Neuronal stem cell (in vitro differentiated cells): ENCODE measurements at regions not wholly inside any gene's neighbourhood (a gene's known extent, or its start where the extent isn't known, plus 50 kb on each side); places are given as distances from the start of the nearest gene placed in this dataset.
"Not testable (repeated sequence)": the region's sequence is repeated elsewhere in the genome, so short reads cannot be mapped to it uniquely, and the experiment has no call there.

Experiments used
- DNase-seq: peaks from one replicate; pipeline ENCODE4 v3.0.0-alpha.2; 2013; ENCODE audit warnings: low spot score
- H2AFZ ChIP-seq: one replicate; pipeline ENCODE4 v1.6.1; 2013; ENCODE audit warnings: mild to moderate bottlenecking, low read length, inconsistent platforms
- H2AK5ac ChIP-seq: 2 replicates; pipeline ENCODE4 v1.6.1; 2013; ENCODE audit warnings: low read depth, mild to moderate bottlenecking, inconsistent platforms, low read length, moderate library complexity, mixed read lengths
- H2BK120ac ChIP-seq: 2 replicates; pipeline ENCODE4 v1.6.1; 2013; ENCODE audit warnings: low read depth, mild to moderate bottlenecking, inconsistent platforms, low read length, moderate library complexity, mixed read lengths
- H2BK12ac ChIP-seq: one replicate; pipeline ENCODE4 v1.6.1; 2013; ENCODE audit warnings: low read length, inconsistent platforms
- H2BK15ac ChIP-seq: 2 replicates; pipeline ENCODE4 v1.6.1; 2013; ENCODE audit warnings: mild to moderate bottlenecking, low read length, inconsistent platforms, mixed read lengths
- H2BK5ac ChIP-seq: one replicate; pipeline ENCODE4 v1.6.1; 2013; ENCODE audit warnings: inconsistent platforms, mild to moderate bottlenecking, low read length, moderate library complexity
- H3K14ac ChIP-seq: one replicate; pipeline ENCODE4 v1.6.1; 2013; ENCODE audit warnings: low read length, inconsistent platforms
- H3K18ac ChIP-seq: 2 replicates; pipeline ENCODE4 v1.6.1; 2013; ENCODE audit warnings: low read length, inconsistent platforms
- H3K23ac ChIP-seq: 2 replicates; pipeline ENCODE4 v1.6.1; 2013; ENCODE audit warnings: low read depth, mild to moderate bottlenecking, mixed read lengths, low read length, inconsistent platforms; ENCODE audit not compliant: poor library complexity
- H3K27ac ChIP-seq: replicated peaks from 3 replicates; pipeline ENCODE4 v1.5.1; 2013; ENCODE audit warnings: low read length, inconsistent platforms
- H3K27me3 ChIP-seq, 3 experiments: 2 replicates each; pipeline ENCODE4 v1.6.1; 2013; ENCODE audit warnings: low read length in 3 of 3, mild to moderate bottlenecking in 2 of 3, inconsistent platforms in 1 of 3, low read depth in 1 of 3, mixed read lengths in 1 of 3, moderate library complexity in 1 of 3; ENCODE audit not compliant: control insufficient read depth in 3 of 3, insufficient read depth in 3 of 3
- H3K36me3 ChIP-seq, 2 donors: replicated peaks in 1 of 2; 2 replicates each; pipeline ENCODE4 v1.6.1; 2013; ENCODE audit warnings: low read length in 2 of 2; ENCODE audit not compliant: control insufficient read depth in 2 of 2, insufficient read depth in 2 of 2
- H3K4ac ChIP-seq: 2 replicates; pipeline ENCODE4 v1.6.1; 2013; ENCODE audit warnings: inconsistent platforms, mild to moderate bottlenecking, low read length, moderate library complexity
- H3K4me1 ChIP-seq, 2 donors: 1 replicate in 1 of 2; 2 replicates in 1 of 2; pipeline ENCODE4 v1.6.1; 2013; ENCODE audit warnings: low read length in 2 of 2, low read depth in 1 of 2; ENCODE audit not compliant: control insufficient read depth in 2 of 2, insufficient read depth in 1 of 2
- H3K4me2 ChIP-seq: one replicate; pipeline ENCODE4 v1.6.1; 2013; ENCODE audit warnings: mild to moderate bottlenecking, low read length, inconsistent platforms; ENCODE audit not compliant: insufficient read depth, poor library complexity, severe bottlenecking
- H3K4me3 ChIP-seq, 2 donors: 2 replicates each; pipeline ENCODE4 v1.5.1; 2013; ENCODE audit warnings: low read length in 2 of 2, mild to moderate bottlenecking in 2 of 2, inconsistent platforms in 1 of 2, moderate library complexity in 1 of 2
- H3K79me1 ChIP-seq: one replicate; pipeline ENCODE4 v1.6.1; 2013; ENCODE audit warnings: low read depth, mild to moderate bottlenecking, inconsistent platforms, low read length, moderate library complexity
- H3K9ac ChIP-seq: one replicate; pipeline ENCODE4 v1.6.1; 2013; ENCODE audit warnings: mild to moderate bottlenecking, low read depth, low read length, inconsistent platforms; ENCODE audit not compliant: poor library complexity
- H3K9me3 ChIP-seq, 2 donors: replicated peaks in 1 of 2; 2 replicates each; pipeline versions ENCODE3 to v1.6.1; 2013; ENCODE audit warnings: low read length in 2 of 2, mild to moderate bottlenecking in 2 of 2, inconsistent platforms in 1 of 2, low read depth in 1 of 2, mixed read lengths in 1 of 2, moderate library complexity in 1 of 2; ENCODE audit not compliant: control insufficient read depth in 2 of 2, insufficient read depth in 1 of 2
- H4K8ac ChIP-seq: one replicate; pipeline ENCODE4 v1.6.1; 2013; ENCODE audit warnings: low read depth, mild to moderate bottlenecking, inconsistent platforms, low read length, moderate library complexity
- H4K91ac ChIP-seq: one replicate; pipeline ENCODE4 v1.6.1; 2013; ENCODE audit warnings: low read length, low read depth, mild to moderate bottlenecking, inconsistent platforms; ENCODE audit not compliant: poor library complexity
- WGBS, 2 donors: extraction: QIAGEN DNeasy Blood & Tissue Kit; methylation state at CpG; one replicate each; pipeline ENCODE4 v1.1.7; 2013; ENCODE audit warnings: missing lambda C conversion rate in 2 of 2, mixed read lengths in 1 of 2; ENCODE audit not compliant: insufficient read length in 2 of 2, insufficient replicate concordance in 1 of 2; ENCODE audit errors: extremely low coverage in 2 of 2; 5-methylcytosine and 5-hydroxymethylcytosine counted together

- no peak overlapping the region for H3K9ac ChIP-seq
- no peak overlapping the region for H2BK120ac ChIP-seq
- H3K4me2 ChIP-seq: no peak overlapping the region
- H3K27ac ChIP-seq: no peak overlapping the region
- H4K8ac ChIP-seq: no peak overlapping the region
- no peak overlapping the region for H3K14ac ChIP-seq
- H2BK15ac ChIP-seq: no peak overlapping the region
- no peak overlapping the region for H2AFZ ChIP-seq
- no peaks in the 10 kb centered on the region for H3K79me1 ChIP-seq
- no peak overlapping the region for H4K91ac ChIP-seq
- no peak overlapping the region for H2BK12ac ChIP-seq
- no peak overlapping the region for H2BK5ac ChIP-seq
- H3K4me3 ChIP-seq: no peak overlapping the region
- H3K23ac ChIP-seq: no peak overlapping the region
- no peak overlapping the region for H2AK5ac ChIP-seq
- DNase-seq: no peak
- peaks cover 0 to 9% (median 0%) of the 10 kb centered on the region in 3 experiments for H3K27me3 ChIP-seq
- no peaks in the 10 kb centered on the region for H3K36me3 ChIP-seq
- no peaks in the 10 kb centered on the region for H3K9me3 ChIP-seq
- no peak overlapping the region for H3K18ac ChIP-seq
- peaks cover 0 to 5% of the 10 kb centered on the region in 2 donors for H3K4me1 ChIP-seq
- no peak overlapping the region for H3K4ac ChIP-seq
These were observed 98.2 kb upstream of the PRSS3 start for GRCh38 chr9:33697171-33697570.

GRCh38 chr9:33698267-33698666, 97.1 kb upstream of the PRSS3 start:
- Histone ChIP-seq H2AK5ac (no peak overlapping the region), H3K4ac (no peak overlapping the region), H2AFZ (no peak overlapping the region), H3K4me3 (no peak overlapping the region), H3K23ac (no peak overlapping the region), H3K27me3 (no peaks in the 10 kb centered on the region), H3K9ac (no peak overlapping the region), H3K27ac (no peak overlapping the region), H3K9me3 (no peaks in the 10 kb centered on the region), H2BK5ac (no peak overlapping the region), H2BK12ac (no peak overlapping the region), H4K91ac (no peak overlapping the region), H3K36me3 (no peaks in the 10 kb centered on the region), H3K14ac (no peak overlapping the region), H3K18ac (no peak overlapping the region), H2BK15ac (no peak overlapping the region), H2BK120ac (no peak overlapping the region), H3K4me2 (no peak overlapping the region), H4K8ac (no peak overlapping the region), H3K79me1 (no peaks in the 10 kb centered on the region), H3K4me1 (peaks cover 0 to 5% of the 10 kb centered on the region in 2 donors)
- DNase-seq: no peak
- no CpG with 5 or more reads among the region's 1 CpG for WGBS, 2 donors

DNA sequence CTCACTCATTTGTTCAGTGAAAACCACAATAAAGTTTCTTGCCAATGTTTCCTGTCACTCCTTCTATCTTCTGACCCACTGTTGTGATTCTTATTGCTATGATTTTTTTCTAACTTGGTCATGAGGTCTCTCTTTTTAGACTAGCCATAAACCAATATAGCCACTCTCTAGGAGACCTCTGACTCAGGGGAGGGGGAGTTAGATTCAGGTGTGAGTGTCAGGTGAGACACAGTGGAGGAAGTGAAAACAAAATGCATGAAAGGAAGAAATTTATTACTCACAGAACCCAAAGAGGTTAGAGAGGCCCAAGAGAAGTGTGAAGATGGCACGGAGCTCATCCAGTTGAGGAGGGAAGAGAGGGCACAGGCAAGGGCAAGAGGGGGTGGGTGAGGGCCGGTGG, 94.4 kb upstream of the PRSS3 start:
- H2BK12ac ChIP-seq, H4K91ac ChIP-seq, H3K4me1 ChIP-seq, H4K8ac ChIP-seq, H3K27me3 ChIP-seq, H2BK5ac ChIP-seq, H3K9me3 ChIP-seq, H3K79me1 ChIP-seq, H3K27ac ChIP-seq, H3K4me3 ChIP-seq, H2AFZ ChIP-seq, DNase-seq, H3K4ac ChIP-seq, H3K4me2 ChIP-seq, H3K36me3 ChIP-seq, H2BK15ac ChIP-seq, H3K23ac ChIP-seq, H2AK5ac ChIP-seq, H3K9ac ChIP-seq, H3K14ac ChIP-seq, H3K18ac ChIP-seq, H2BK120ac ChIP-seq: not testable (repeated sequence)
- WGBS, 2 donors: no CpG with 5 or more reads among the region's 2 CpGs

GRCh38 chr9:33703430-33704102, 91.8 kb upstream of the PRSS3 start:
- no peak for DNase-seq
- Histone ChIP-seq H3K36me3 (no peaks in the 10 kb centered on the region), H3K9me3 (no peaks in the 10 kb centered on the region), H3K27ac (no peak overlapping the region), H2BK12ac (no peak overlapping the region), H2BK120ac (no peak overlapping the region), H3K4ac (no peak overlapping the region), H3K27me3 (no peaks in the 10 kb centered on the region), H3K79me1 (no peaks in the 10 kb centered on the region), H4K91ac (no peak overlapping the region), H3K18ac (no peak overlapping the region), H3K9ac (no peak overlapping the region), H2BK15ac (no peak overlapping the region), H2BK5ac (no peak overlapping the region), H3K4me3 (no peak overlapping the region), H3K4me2 (no peak overlapping the region), H4K8ac (no peak overlapping the region), H2AFZ (no peak overlapping the region), H3K4me1 (peaks cover 0 to 3% of the 10 kb centered on the region in 2 donors), H3K23ac (no peak overlapping the region), H2AK5ac (no peak overlapping the region), H3K14ac (no peak overlapping the region)
- no CpG with 5 or more reads among the region's 8 CpGs for WGBS, 2 donors
